Progenitor cell of endocrine pancreas (in vitro differentiated cells): ENCODE measurements at regions not wholly inside any gene's neighbourhood (a gene's known extent, or its start where the extent isn't known, plus 50 kb on each side); places are given as distances from the start of the nearest gene placed in this dataset.
"Not testable (repeated sequence)": the region's sequence is repeated elsewhere in the genome, so short reads cannot be mapped to it uniquely, and the experiment has no call there.

Experiments
- DNase-seq: peaks from one replicate; pipeline ENCODE4 v3.0.0; 2021; ENCODE audit warnings: low spot score; ENCODE audit not compliant: unreplicated experiment
- H3K27ac Mint-ChIP-seq: 2 replicates; pipeline ENCODE4 v1.8.0; 2021; ENCODE audit warnings: mild to moderate bottlenecking, moderate library complexity, mixed read lengths
- H3K27me3 Mint-ChIP-seq: 2 replicates; pipeline ENCODE4 v1.8.0; 2021; ENCODE audit warnings: mixed read lengths
- H3K36me3 Mint-ChIP-seq: 2 replicates; pipeline ENCODE4 v1.8.0; 2022; ENCODE audit warnings: mixed read lengths; ENCODE audit not compliant: insufficient read depth
- H3K4me1 Mint-ChIP-seq: 2 replicates; pipeline ENCODE4 v1.8.0; 2021; ENCODE audit warnings: low read depth, mixed read lengths
- H3K4me3 Mint-ChIP-seq: 2 replicates; pipeline ENCODE4 v1.8.0; 2021; ENCODE audit warnings: low read depth, mild to moderate bottlenecking, moderate library complexity, mixed read lengths
- H3K9me3 Mint-ChIP-seq: 2 replicates; pipeline ENCODE4 v1.8.0; 2021; ENCODE audit warnings: low read depth, mixed read lengths
- CTCF ChIP-seq: fragments of 200-600 bp; sonication (generic); IDR thresholded peaks from one replicate; pipeline ENCODE4 v1.5.0; 2021; ENCODE audit warnings: antibody characterized with exemption, mild to moderate bottlenecking; ENCODE audit not compliant: unreplicated experiment

GRCh38 chr1:67909776-67910175 lies 76.5 kb upstream of the GNG12 start:
- Mint-ChIP-seq H3K4me3 (no peak overlapping the region), H3K9me3 (peaks cover 6% of the 10 kb centered on the region), H3K4me1 (no peaks in the 10 kb centered on the region), H3K36me3 (no peaks in the 10 kb centered on the region), H3K27ac (no peak overlapping the region), H3K27me3 (no peaks in the 10 kb centered on the region)
- TF ChIP-seq CTCF = no peak
- DNase-seq = no peak

- H3K36me3 Mint-ChIP-seq = no peaks in the 10 kb centered on the region
- no peak overlapping the region for H3K27ac Mint-ChIP-seq
These were observed 75.1 kb upstream of the GNG12 start for GRCh38 chr1:67908250-67908936.

GRCh38 chr1:67907467-67907866 lies 74.2 kb upstream of the GNG12 start:
- not testable (repeated sequence) for DNase-seq, H3K4me1 Mint-ChIP-seq, H3K4me3 Mint-ChIP-seq, H3K36me3 Mint-ChIP-seq, H3K27me3 Mint-ChIP-seq
- H3K27ac Mint-ChIP-seq = peak overlapping the region; percentile 46
- peaks cover 21% of the 10 kb centered on the region for H3K9me3 Mint-ChIP-seq

More at GRCh38 chr1:67908250-67908936, 75.1 kb upstream of the GNG12 start:
- Mint-ChIP-seq H3K4me3 (no peak overlapping the region), H3K4me1 (no peaks in the 10 kb centered on the region), H3K9me3 (peaks cover 14% of the 10 kb centered on the region), H3K27me3 (no peaks in the 10 kb centered on the region)
- TF ChIP-seq CTCF = no peak
- DNase-seq = no peak

- H3K4me3 Mint-ChIP-seq = not testable (repeated sequence)
These were observed 72.7 kb upstream of the GNG12 start for GRCh38 chr1:67906015-67906414.

GRCh38 chr1:67902546-67903223 lies 69.4 kb upstream of the GNG12 start:
- peaks cover 39% of the 10 kb centered on the region for H3K9me3 Mint-ChIP-seq
- H3K27ac Mint-ChIP-seq, H3K27me3 Mint-ChIP-seq, H3K4me1 Mint-ChIP-seq, H3K36me3 Mint-ChIP-seq, DNase-seq, H3K4me3 Mint-ChIP-seq: not testable (repeated sequence)

More at GRCh38 chr1:67906015-67906414, 72.7 kb upstream of the GNG12 start:
- DNase-seq, H3K27me3 Mint-ChIP-seq, H3K36me3 Mint-ChIP-seq, H3K4me1 Mint-ChIP-seq, H3K27ac Mint-ChIP-seq: not testable (repeated sequence)
- peaks cover 29% of the 10 kb centered on the region for H3K9me3 Mint-ChIP-seq

- H3K4me3 Mint-ChIP-seq = no peak overlapping the region
- peaks cover 24% of the 10 kb centered on the region for H3K4me1 Mint-ChIP-seq
- TF ChIP-seq CTCF = no peak
- peak overlapping the region; percentile 1 for H3K27ac Mint-ChIP-seq
- DNase-seq = no peak
- H3K27me3 Mint-ChIP-seq = no peaks in the 10 kb centered on the region
- H3K9me3 Mint-ChIP-seq = peaks cover 22% of the 10 kb centered on the region
- H3K36me3 Mint-ChIP-seq = peaks cover 3% of the 10 kb centered on the region
These were observed 64.9 kb upstream of the GNG12 start for GRCh38 chr1:67898033-67898726.
